Neural cell (in vitro differentiated cells): ENCODE measurements at regions not wholly inside any gene's neighbourhood (a gene's known extent, or its start where the extent isn't known, plus 50 kb on each side); places are given as distances from the start of the nearest gene placed in this dataset.

Source experiments
- H2AFZ ChIP-seq: fragments of 200-600, 300-800 bp; sonication (generic), shearing (Covaris generic); 2 replicates; pipeline ENCODE4 v1.6.0; 2014; ENCODE audit warnings: low read depth, mild to moderate bottlenecking, antibody characterized with exemption, low read length, moderate library complexity
- H3F3A ChIP-seq: fragments of 200-600 bp; shearing (Covaris generic); 2 replicates; pipeline ENCODE4 v1.6.1; 2016; ENCODE audit warnings: mild to moderate bottlenecking, moderate library complexity, mixed read lengths, antibody characterized with exemption, low read length; ENCODE audit not compliant: insufficient read depth, poor library complexity, severe bottlenecking
- H3K27ac ChIP-seq: fragments of 200-600, 300-800 bp; sonication (generic), shearing (Covaris generic); 2 replicates; pipeline ENCODE4 v1.5.1; 2014; ENCODE audit warnings: mild to moderate bottlenecking, low read length, moderate library complexity
- H3K27me3 ChIP-seq: fragments of 300-800, 200-600 bp; sonication (generic), shearing (Covaris generic); 2 replicates; pipeline ENCODE4 v1.6.0; 2014; ENCODE audit warnings: mild to moderate bottlenecking, low read depth, low read length, moderate library complexity; ENCODE audit not compliant: insufficient read depth
- H3K36me3 ChIP-seq: fragments of 300-800, 200-600 bp; sonication (generic), shearing (Covaris generic); 2 replicates; pipeline ENCODE4 v1.5.1; 2014; ENCODE audit warnings: mild to moderate bottlenecking, antibody characterized with exemption, low read length, moderate library complexity; ENCODE audit not compliant: insufficient read depth
- H3K4me2 ChIP-seq: fragments of 300-800, 200-600 bp; sonication (generic), shearing (Covaris generic); 2 replicates; pipeline ENCODE4 v1.6.0; 2014; ENCODE audit warnings: mild to moderate bottlenecking, low read length
- H3K4me3 ChIP-seq: fragments of 300-800, 200-600 bp; sonication (generic), shearing (Covaris generic); 2 replicates; pipeline ENCODE4 v1.5.1; 2014; ENCODE audit warnings: mild to moderate bottlenecking, low read length, moderate library complexity
- H3K79me2 ChIP-seq: fragments of 200-600 bp; shearing (Covaris generic); replicated peaks from 2 replicates; pipeline ENCODE4 v1.6.0; 2014; ENCODE audit warnings: mild to moderate bottlenecking, low read length, moderate library complexity; ENCODE audit not compliant: insufficient read depth
- H3K9ac ChIP-seq: fragments of 300-800, 200-600 bp; sonication (generic), shearing (Covaris generic); 2 replicates; pipeline ENCODE4 v1.6.1; 2016; ENCODE audit warnings: mild to moderate bottlenecking, low read length, mixed read lengths
- H3K9me2 ChIP-seq: fragments of 200-600 bp; shearing (Covaris generic); 2 replicates; pipeline ENCODE4 v1.6.1; 2016; ENCODE audit warnings: mild to moderate bottlenecking, low read length, mixed read lengths; ENCODE audit not compliant: insufficient read depth
- H3K9me3 ChIP-seq: fragments of 200-600, 300-800 bp; sonication (generic), shearing (Covaris generic); 2 replicates; pipeline ENCODE4 v1.6.1; 2016; ENCODE audit warnings: mild to moderate bottlenecking, mixed run types, low read length, moderate library complexity, mixed read lengths
- H4K20me1 ChIP-seq: fragments of 200-600 bp; shearing (Covaris generic); 2 replicates; pipeline ENCODE4 v1.6.1; 2016; ENCODE audit warnings: mild to moderate bottlenecking, mixed run types; ENCODE audit not compliant: insufficient read depth
- EP300 ChIP-seq: fragments of 450-650 bp; conservative IDR thresholded peaks from 2 replicates; pipeline ENCODE4 v1.6.1; 2014; ENCODE audit warnings: antibody characterized with exemption, mild to moderate bottlenecking, moderate library complexity; ENCODE audit not compliant: poor library complexity, severe bottlenecking
- EZH2 ChIP-seq: fragments of 200-600, 300-800 bp; shearing (Covaris generic), sonication (generic); IDR thresholded peaks from 2 replicates; pipeline ENCODE4 v1.6.1; 2014; ENCODE audit warnings: antibody characterized with exemption, low read length, borderline replicate concordance, mild to moderate bottlenecking; ENCODE audit not compliant: insufficient read depth, poor library complexity, severe bottlenecking
- MXI1 ChIP-seq: fragments of 450-650 bp; conservative IDR thresholded peaks from 2 replicates; pipeline ENCODE4 v1.6.1; 2014; ENCODE audit warnings: antibody characterized with exemption, mild to moderate bottlenecking; ENCODE audit not compliant: poor library complexity, severe bottlenecking
- POLR2AphosphoS5 ChIP-seq: IDR thresholded peaks from 2 replicates; pipeline ENCODE4 v1.6.1; 2012
- RAD21 ChIP-seq: fragments of 450-650 bp; conservative IDR thresholded peaks from 2 replicates; pipeline ENCODE4 v1.6.1; 2014; ENCODE audit warnings: antibody characterized with exemption, mild to moderate bottlenecking, moderate library complexity
- SMC3 ChIP-seq: fragments of 450-650 bp; conservative IDR thresholded peaks from 2 replicates; pipeline ENCODE4 v1.6.1; 2014; ENCODE audit warnings: antibody characterized with exemption, mild to moderate bottlenecking, moderate library complexity; ENCODE audit not compliant: poor library complexity
- TAF1 ChIP-seq: IDR thresholded peaks from 2 replicates; pipeline ENCODE4 v1.6.1; 2012; ENCODE audit warnings: low read depth
- TF ChIP-seq, protein P1 (sequence below): IDR thresholded peaks from 2 replicates; pipeline ENCODE4 v1.6.1; 2012; ENCODE audit warnings: borderline replicate concordance
- TF ChIP-seq, protein P2 (sequence below): fragments of 450-650 bp; IDR thresholded peaks from 2 replicates; pipeline ENCODE4 v1.5.1; 2014; ENCODE audit warnings: antibody characterized with exemption, mild to moderate bottlenecking, moderate library complexity; ENCODE audit not compliant: poor library complexity, severe bottlenecking

DNA sequence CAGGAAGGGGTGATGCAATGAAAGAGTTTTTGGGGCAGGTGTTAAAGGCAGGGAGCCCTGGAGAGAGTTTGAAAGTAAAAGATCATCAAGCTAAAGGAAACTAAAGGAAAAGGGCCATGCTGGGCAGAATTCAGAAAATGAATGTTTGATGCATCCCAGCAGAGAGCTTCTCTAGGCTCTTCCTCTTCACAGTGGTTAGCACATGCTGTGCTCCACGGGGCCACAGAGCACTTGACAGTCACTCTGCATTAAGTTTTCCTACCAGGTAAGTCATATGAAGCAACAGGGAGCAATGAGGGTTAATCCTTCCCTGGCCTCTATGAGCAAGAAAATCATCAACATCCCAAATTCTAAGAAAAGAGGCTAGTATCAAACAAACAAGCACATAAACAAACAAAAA is 895.2 kb downstream of the TRIB2 start:
- Histone ChIP-seq H3K9ac (no peak overlapping the region), H3K27me3 (no peaks in the 10 kb centered on the region), H3K4me2 (no peak overlapping the region), H3K4me3 (no peak overlapping the region), H3K36me3 (no peaks in the 10 kb centered on the region), H3K9me2 (no peaks in the 10 kb centered on the region), H2AFZ (no peak overlapping the region), H3K9me3 (no peaks in the 10 kb centered on the region), H4K20me1 (no peaks in the 10 kb centered on the region), H3K79me2 (no peaks in the 10 kb centered on the region), H3F3A (no peaks in the 10 kb centered on the region), H3K27ac (no peak overlapping the region)
- TF ChIP-seq POLR2AphosphoS5 (no peak), EP300 (no peak), SMC3 (no peak), EZH2 (no peak)

DNA sequence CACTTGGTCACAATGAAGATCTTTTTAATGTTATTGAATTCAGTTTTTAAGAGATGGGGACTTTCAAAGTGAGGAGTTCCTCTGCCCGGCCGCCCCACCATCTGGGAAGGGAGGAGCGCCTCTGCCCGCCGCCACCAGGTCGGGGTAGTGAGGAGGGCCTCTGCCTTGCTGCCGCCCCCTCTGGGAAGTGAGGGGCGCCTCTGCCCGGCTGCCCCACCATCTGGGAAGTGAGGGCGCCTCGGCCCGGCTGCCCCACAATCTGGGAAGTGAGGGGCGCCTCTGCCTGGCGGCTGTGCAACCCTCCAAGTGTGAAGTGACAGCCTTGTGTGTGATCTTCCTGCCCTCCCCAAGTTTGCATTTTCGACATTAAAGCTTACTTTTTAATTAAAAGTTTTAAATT is 899.3 kb downstream of the TRIB2 start:
- Histone ChIP-seq H3K27me3 (no peaks in the 10 kb centered on the region), H4K20me1 (no peaks in the 10 kb centered on the region), H3K27ac (no peak overlapping the region), H3K9me2 (no peaks in the 10 kb centered on the region), H2AFZ (no peak overlapping the region), H3K9ac (no peak overlapping the region), H3K4me2 (no peak overlapping the region), H3K9me3 (no peaks in the 10 kb centered on the region), H3K4me3 (no peak overlapping the region), H3K36me3 (no peaks in the 10 kb centered on the region), H3K79me2 (no peaks in the 10 kb centered on the region), H3F3A (no peaks in the 10 kb centered on the region)
- TF ChIP-seq POLR2AphosphoS5 (no peak), SMC3 (no peak), MXI1 (no peak), TAF1 (no peak), EP300 (no peak), EZH2 (no peak), RAD21 (no peak)
- TF ChIP-seq, protein P1, sequence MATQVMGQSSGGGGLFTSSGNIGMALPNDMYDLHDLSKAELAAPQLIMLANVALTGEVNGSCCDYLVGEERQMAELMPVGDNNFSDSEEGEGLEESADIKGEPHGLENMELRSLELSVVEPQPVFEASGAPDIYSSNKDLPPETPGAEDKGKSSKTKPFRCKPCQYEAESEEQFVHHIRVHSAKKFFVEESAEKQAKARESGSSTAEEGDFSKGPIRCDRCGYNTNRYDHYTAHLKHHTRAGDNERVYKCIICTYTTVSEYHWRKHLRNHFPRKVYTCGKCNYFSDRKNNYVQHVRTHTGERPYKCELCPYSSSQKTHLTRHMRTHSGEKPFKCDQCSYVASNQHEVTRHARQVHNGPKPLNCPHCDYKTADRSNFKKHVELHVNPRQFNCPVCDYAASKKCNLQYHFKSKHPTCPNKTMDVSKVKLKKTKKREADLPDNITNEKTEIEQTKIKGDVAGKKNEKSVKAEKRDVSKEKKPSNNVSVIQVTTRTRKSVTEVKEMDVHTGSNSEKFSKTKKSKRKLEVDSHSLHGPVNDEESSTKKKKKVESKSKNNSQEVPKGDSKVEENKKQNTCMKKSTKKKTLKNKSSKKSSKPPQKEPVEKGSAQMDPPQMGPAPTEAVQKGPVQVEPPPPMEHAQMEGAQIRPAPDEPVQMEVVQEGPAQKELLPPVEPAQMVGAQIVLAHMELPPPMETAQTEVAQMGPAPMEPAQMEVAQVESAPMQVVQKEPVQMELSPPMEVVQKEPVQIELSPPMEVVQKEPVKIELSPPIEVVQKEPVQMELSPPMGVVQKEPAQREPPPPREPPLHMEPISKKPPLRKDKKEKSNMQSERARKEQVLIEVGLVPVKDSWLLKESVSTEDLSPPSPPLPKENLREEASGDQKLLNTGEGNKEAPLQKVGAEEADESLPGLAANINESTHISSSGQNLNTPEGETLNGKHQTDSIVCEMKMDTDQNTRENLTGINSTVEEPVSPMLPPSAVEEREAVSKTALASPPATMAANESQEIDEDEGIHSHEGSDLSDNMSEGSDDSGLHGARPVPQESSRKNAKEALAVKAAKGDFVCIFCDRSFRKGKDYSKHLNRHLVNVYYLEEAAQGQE, result no peak
- TF ChIP-seq, protein P2, sequence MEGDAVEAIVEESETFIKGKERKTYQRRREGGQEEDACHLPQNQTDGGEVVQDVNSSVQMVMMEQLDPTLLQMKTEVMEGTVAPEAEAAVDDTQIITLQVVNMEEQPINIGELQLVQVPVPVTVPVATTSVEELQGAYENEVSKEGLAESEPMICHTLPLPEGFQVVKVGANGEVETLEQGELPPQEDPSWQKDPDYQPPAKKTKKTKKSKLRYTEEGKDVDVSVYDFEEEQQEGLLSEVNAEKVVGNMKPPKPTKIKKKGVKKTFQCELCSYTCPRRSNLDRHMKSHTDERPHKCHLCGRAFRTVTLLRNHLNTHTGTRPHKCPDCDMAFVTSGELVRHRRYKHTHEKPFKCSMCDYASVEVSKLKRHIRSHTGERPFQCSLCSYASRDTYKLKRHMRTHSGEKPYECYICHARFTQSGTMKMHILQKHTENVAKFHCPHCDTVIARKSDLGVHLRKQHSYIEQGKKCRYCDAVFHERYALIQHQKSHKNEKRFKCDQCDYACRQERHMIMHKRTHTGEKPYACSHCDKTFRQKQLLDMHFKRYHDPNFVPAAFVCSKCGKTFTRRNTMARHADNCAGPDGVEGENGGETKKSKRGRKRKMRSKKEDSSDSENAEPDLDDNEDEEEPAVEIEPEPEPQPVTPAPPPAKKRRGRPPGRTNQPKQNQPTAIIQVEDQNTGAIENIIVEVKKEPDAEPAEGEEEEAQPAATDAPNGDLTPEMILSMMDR, result no peak

DNA sequence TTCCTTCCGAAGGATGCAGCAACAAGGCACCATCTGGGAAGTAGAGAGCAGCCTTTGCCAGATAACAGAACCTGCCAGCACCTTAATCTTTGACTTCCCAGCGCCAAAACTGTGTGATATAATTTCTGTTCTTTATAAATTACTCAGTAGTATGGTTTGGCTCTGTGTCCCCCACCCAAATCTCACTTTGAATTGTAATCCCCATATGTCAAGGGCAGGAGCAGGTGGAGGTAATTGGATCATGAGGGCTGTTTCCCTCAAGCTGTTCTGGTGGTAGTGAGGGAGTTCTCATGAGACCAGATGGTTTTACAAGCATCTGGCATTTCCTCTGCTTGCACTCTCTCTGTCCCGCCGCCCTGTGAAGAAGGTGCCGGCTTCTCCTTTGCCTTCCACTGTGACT is 899.9 kb downstream of the TRIB2 start:
- H3K27ac ChIP-seq, result no peak overlapping the region
- H3K4me2 ChIP-seq, result no peak overlapping the region
- no peaks in the 10 kb centered on the region for H3K9me3 ChIP-seq
- no peak overlapping the region for H3K4me3 ChIP-seq
- H3K36me3 ChIP-seq, result no peaks in the 10 kb centered on the region
- no peaks in the 10 kb centered on the region for H3K27me3 ChIP-seq
- H3F3A ChIP-seq, result no peaks in the 10 kb centered on the region
- H3K79me2 ChIP-seq, result no peaks in the 10 kb centered on the region
- H3K9me2 ChIP-seq, result no peaks in the 10 kb centered on the region
- no peak overlapping the region for H3K9ac ChIP-seq
- H2AFZ ChIP-seq, result no peak overlapping the region
- no peaks in the 10 kb centered on the region for H4K20me1 ChIP-seq
- TF ChIP-seq SMC3 (no peak), POLR2AphosphoS5 (no peak), EZH2 (no peak), TAF1 (no peak), RAD21 (no peak), EP300 (no peak), MXI1 (no peak)
- TF ChIP-seq, protein P1, result no peak
- TF ChIP-seq, protein P2, result no peak
